HFF-Myc (cell line): ENCODE measurements at regions not wholly inside any gene's neighbourhood (a gene's known extent, or its start where the extent isn't known, plus 50 kb on each side); places are given as distances from the start of the nearest gene placed in this dataset.

ENCODE experiments used
- DNase-seq: peaks from one replicate; pipeline ENCODE4 v3.0.0-alpha.2; 2011; ENCODE audit warnings: low read depth; ENCODE audit errors: extremely low read depth
- H3K4me3 ChIP-seq: replicated peaks from 2 replicates; pipeline ENCODE4 v1.5.1; 2011; ENCODE audit warnings: low read depth, mild to moderate bottlenecking, control low read depth, low read length
- TF ChIP-seq, protein P1 (sequence below): IDR thresholded peaks from 2 replicates; pipeline ENCODE4 v1.5.1; 2012; ENCODE audit warnings: mild to moderate bottlenecking, low read depth, low read length, control low read depth; ENCODE audit errors: missing control alignments

DNA sequence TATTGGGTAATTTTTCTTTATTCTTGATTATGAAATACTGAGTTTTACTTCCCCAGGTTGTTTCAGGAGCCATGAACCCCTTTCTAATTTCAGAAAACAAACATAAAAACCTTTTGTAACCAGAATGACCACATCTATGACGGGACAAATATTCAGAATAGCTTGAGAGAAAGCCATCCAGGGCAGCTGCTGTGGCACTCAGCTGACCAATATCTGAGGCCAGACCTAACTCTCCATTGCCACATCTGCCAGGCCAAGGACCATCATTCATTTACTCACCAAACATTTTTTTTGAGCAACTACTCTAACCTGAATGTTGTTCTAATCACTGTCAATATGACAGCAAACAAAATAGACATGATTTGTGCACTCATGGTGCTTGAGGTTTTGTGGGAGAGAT lies 608.3 kb upstream of the PKN2 start:
- TF ChIP-seq, protein P1, sequence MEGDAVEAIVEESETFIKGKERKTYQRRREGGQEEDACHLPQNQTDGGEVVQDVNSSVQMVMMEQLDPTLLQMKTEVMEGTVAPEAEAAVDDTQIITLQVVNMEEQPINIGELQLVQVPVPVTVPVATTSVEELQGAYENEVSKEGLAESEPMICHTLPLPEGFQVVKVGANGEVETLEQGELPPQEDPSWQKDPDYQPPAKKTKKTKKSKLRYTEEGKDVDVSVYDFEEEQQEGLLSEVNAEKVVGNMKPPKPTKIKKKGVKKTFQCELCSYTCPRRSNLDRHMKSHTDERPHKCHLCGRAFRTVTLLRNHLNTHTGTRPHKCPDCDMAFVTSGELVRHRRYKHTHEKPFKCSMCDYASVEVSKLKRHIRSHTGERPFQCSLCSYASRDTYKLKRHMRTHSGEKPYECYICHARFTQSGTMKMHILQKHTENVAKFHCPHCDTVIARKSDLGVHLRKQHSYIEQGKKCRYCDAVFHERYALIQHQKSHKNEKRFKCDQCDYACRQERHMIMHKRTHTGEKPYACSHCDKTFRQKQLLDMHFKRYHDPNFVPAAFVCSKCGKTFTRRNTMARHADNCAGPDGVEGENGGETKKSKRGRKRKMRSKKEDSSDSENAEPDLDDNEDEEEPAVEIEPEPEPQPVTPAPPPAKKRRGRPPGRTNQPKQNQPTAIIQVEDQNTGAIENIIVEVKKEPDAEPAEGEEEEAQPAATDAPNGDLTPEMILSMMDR = no peak
- H3K4me3 ChIP-seq = no peak overlapping the region
- DNase-seq = no peak

DNA sequence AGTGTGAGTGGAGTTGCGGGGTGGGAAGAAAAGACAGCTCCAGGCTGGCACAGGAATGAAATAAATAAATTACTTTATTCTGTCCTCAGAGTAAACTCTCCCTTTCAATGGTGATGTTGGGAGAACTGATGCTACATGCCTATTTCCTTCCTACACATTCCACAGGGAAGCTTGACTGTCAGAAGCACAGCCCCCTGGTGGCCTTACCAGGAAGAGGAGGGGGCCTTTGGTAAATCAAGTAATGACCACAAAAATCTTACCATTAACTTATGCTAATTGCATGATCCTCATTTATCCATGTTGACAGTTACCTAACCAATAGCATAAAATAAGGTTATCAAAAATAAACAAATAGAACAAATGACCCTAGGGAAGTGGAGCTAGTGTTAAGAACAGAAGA lies 605.0 kb upstream of the PKN2 start:
- no peak for DNase-seq
- TF ChIP-seq, protein P1 = peak; percentile 65
- no peak overlapping the region for H3K4me3 ChIP-seq

DNA sequence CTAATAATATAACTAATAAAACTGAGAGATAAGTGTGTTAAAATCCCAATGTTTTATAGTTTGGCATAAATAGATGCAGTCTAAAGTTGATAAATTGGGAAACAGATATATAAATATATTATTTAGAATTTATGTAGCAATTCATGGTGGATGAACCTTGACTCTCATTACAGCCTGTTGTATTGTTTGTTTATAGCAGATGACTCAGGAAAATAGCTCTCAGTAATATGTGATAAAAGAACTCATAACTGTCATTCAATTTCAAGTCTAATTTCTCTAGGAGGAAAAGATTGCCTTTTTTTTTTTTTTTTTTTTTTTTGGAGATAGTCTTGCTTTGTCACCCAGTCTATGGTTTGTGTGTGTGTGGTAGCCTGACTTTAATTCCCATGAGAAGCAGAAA lies 603.2 kb upstream of the PKN2 start:
- no peak overlapping the region for H3K4me3 ChIP-seq
- TF ChIP-seq, protein P1 = no peak
- DNase-seq = no peak

DNA sequence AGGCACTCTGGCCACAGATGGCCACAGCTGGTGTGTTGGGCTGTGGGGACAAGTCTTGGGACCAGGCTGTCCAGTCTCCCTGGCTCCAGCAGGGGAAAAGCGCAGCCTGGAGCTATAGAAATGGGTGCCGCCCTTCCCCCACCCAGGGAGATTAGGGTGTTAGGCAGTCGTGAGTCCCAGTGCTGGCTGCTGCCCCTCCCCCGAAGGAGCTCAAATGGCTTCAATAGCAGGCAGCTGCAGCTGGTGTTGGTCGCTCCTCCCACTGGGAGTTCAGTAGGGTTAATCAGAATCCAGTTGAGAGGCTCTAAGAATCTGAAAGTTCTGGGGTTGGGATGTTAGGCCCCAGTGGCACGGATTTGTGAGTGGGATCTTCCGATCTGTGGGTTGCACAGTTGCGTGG lies 595.6 kb upstream of the PKN2 start:
- TF ChIP-seq, protein P1 = no peak
- no peak overlapping the region for H3K4me3 ChIP-seq
- DNase-seq = no peak

DNA sequence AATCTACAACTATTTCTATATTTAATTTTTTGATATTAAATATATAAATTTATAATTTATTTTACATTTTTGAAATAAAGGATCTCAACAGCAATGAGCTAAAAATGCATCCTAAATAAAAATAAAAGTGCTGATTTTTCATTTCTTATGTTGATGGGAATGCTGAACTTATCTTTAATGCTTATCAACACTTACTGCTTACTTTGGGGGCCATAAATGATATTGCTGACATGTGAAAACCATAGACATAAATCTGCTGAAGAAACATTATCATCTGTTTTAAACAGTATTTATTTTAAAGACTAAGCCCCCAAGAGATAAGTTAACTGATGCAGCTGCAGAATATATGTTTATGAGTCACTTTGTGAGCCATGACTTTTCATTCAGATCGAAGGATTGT lies 594.1 kb upstream of the PKN2 start:
- no peak for DNase-seq
- TF ChIP-seq, protein P1 = no peak
- H3K4me3 ChIP-seq = no peak overlapping the region

DNA sequence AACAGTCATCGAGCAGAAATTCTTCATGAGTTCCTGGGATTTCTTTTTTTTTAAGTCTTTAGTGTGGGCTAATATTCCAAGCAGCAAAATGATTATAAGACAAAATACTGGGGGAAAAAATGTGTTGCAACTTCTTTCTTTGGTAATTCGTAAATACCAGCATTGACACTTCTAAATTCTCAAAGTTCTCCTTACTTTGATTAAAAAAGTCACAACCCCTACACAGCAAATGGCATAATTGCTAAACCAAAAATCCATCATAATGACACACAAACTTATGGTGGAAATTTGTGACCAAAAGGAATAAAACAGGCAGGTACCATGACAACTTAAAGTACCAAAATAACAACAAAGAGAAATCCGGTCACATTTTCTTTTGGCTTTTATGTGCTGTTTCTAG lies 585.2 kb upstream of the PKN2 start:
- DNase-seq = no peak
- H3K4me3 ChIP-seq = no peak overlapping the region
- TF ChIP-seq, protein P1 = no peak

DNA sequence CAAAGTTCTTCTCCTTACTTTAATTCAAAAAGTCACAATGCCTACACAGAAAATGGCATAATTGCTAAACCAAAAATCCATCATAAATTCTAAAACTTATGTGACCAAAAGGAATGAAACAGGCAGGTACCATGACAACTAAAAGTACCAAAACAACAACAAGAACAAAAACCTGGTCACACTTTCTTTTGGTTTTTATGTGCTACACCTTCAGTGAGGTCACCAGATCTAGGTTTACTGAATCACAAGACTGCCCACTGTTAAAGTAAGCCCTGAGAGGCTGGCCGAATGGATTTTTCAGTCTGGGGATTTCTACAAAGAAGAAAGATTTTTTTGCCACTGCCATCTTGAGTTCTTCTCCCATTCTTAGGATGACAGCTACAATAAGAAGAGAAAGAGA lies 583.0 kb upstream of the PKN2 start:
- TF ChIP-seq, protein P1 = no peak
- DNase-seq = no peak
- no peak overlapping the region for H3K4me3 ChIP-seq
